DND-41 (cell line): ENCODE measurements at regions not wholly inside any gene's neighbourhood (a gene's known extent, or its start where the extent isn't known, plus 50 kb on each side); places are given as distances from the start of the nearest gene placed in this dataset.

ENCODE experiments used
- ATAC-seq: fragments of 200-7000 bp; cut with Tn5 transposase; 3 replicates; pipeline ENCODE4 v1.9.1; 2021; ENCODE audit warnings: low read depth; ENCODE audit not compliant: insufficient read depth
- DNase-seq: peaks from one replicate; pipeline ENCODE4 v3.0.0-alpha.2; 2020
- H2AFZ ChIP-seq: 2 replicates; pipeline ENCODE4 v1.6.0; 2012; ENCODE audit warnings: low read depth, low read length
- H3K27ac ChIP-seq: 2 replicates; pipeline ENCODE4 v1.5.1; 2012; ENCODE audit warnings: low read length, inconsistent platforms
- H3K27me3 ChIP-seq: fragments of 200-600 bp; sonication (generic); 2 replicates; pipeline ENCODE4 v1.6.0; 2012; ENCODE audit warnings: low read length, mild to moderate bottlenecking, inconsistent platforms; ENCODE audit not compliant: insufficient read depth, poor library complexity
- H3K36me3 ChIP-seq: 2 replicates; pipeline ENCODE4 v1.5.1; 2012; ENCODE audit warnings: low read length, inconsistent platforms; ENCODE audit not compliant: insufficient read depth
- H3K4me1 ChIP-seq: 2 replicates; pipeline ENCODE4 v1.5.1; 2012; ENCODE audit warnings: mild to moderate bottlenecking, low read length; ENCODE audit not compliant: insufficient read depth
- H3K4me2 ChIP-seq: 2 replicates; pipeline ENCODE4 v1.6.0; 2012; ENCODE audit warnings: mild to moderate bottlenecking, moderate library complexity, low read length, inconsistent platforms; ENCODE audit not compliant: insufficient read depth
- H3K4me3 ChIP-seq, 2 experiments: fragments of 200-600 bp in 1 of 2; shearing (Covaris generic) in 1 of 2; 2 replicates each; pipeline ENCODE4 v1.5.1; 2012 to 2016; ENCODE audit warnings: inconsistent platforms in 2 of 2, low read length in 2 of 2, mild to moderate bottlenecking in 2 of 2, low read depth in 1 of 2, moderate library complexity in 1 of 2
- H3K79me2 ChIP-seq: 2 replicates; pipeline ENCODE4 v1.6.0; 2012; ENCODE audit warnings: low read length, inconsistent platforms; ENCODE audit not compliant: insufficient read depth
- H3K9ac ChIP-seq: 2 replicates; pipeline ENCODE4 v1.6.0; 2012; ENCODE audit warnings: low read depth, mild to moderate bottlenecking, inconsistent platforms, low read length, moderate library complexity
- H3K9me3 ChIP-seq: 2 replicates; pipeline ENCODE4 v1.5.1; 2012; ENCODE audit warnings: low read length, moderate library complexity, mild to moderate bottlenecking, inconsistent platforms; ENCODE audit not compliant: insufficient read depth, severe bottlenecking
- H4K20me1 ChIP-seq: 2 replicates; pipeline ENCODE4 v1.6.0; 2012; ENCODE audit warnings: low read length; ENCODE audit not compliant: insufficient read depth
- EZH2 ChIP-seq: IDR thresholded peaks from 3 replicates; pipeline ENCODE4 v1.6.1; 2012; ENCODE audit warnings: borderline replicate concordance, low read depth, mild to moderate bottlenecking, moderate library complexity, low read length, inconsistent platforms; ENCODE audit not compliant: severe bottlenecking
- TF ChIP-seq, protein P1 (sequence below): IDR thresholded peaks from 2 replicates; pipeline ENCODE4 v1.5.1; 2012; ENCODE audit warnings: borderline replicate concordance, low read length, moderate library complexity, mild to moderate bottlenecking; ENCODE audit not compliant: poor library complexity, severe bottlenecking; ENCODE audit errors: extremely low read depth

DNA sequence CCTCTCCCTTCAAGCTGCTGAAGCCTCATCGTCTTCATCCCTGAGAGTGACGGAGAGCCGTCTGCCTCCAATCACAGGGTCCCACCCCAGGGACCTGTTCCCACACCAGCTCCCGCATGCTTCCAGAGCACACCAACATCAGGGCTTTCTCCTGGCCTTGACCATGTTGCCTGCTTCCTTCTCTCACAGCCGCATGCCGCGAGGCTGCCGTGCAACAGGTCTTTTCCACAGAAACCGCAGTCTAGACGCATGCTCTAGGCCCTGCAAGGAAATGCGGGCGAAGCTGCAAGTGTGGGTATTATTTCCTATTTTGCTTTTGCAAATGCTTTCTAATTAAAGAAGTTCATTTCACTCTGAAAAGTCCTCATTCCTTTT is 277.8 kb downstream of the EIPR1 start:
- Histone ChIP-seq H3K27me3 (no peaks in the 10 kb centered on the region), H4K20me1 (no peaks in the 10 kb centered on the region), H2AFZ (no peak overlapping the region), H3K4me2 (no peak overlapping the region), H3K4me1 (no peaks in the 10 kb centered on the region), H3K79me2 (no peaks in the 10 kb centered on the region), H3K9me3 (no peaks in the 10 kb centered on the region), H3K36me3 (no peaks in the 10 kb centered on the region), H3K27ac (no peak overlapping the region), H3K4me3 (no peak overlapping the region), H3K9ac (no peak overlapping the region)
- no peak for DNase-seq
- ATAC-seq: no peak
- TF ChIP-seq, protein P1, sequence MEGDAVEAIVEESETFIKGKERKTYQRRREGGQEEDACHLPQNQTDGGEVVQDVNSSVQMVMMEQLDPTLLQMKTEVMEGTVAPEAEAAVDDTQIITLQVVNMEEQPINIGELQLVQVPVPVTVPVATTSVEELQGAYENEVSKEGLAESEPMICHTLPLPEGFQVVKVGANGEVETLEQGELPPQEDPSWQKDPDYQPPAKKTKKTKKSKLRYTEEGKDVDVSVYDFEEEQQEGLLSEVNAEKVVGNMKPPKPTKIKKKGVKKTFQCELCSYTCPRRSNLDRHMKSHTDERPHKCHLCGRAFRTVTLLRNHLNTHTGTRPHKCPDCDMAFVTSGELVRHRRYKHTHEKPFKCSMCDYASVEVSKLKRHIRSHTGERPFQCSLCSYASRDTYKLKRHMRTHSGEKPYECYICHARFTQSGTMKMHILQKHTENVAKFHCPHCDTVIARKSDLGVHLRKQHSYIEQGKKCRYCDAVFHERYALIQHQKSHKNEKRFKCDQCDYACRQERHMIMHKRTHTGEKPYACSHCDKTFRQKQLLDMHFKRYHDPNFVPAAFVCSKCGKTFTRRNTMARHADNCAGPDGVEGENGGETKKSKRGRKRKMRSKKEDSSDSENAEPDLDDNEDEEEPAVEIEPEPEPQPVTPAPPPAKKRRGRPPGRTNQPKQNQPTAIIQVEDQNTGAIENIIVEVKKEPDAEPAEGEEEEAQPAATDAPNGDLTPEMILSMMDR: no peak
- TF ChIP-seq EZH2: no peak

DNA sequence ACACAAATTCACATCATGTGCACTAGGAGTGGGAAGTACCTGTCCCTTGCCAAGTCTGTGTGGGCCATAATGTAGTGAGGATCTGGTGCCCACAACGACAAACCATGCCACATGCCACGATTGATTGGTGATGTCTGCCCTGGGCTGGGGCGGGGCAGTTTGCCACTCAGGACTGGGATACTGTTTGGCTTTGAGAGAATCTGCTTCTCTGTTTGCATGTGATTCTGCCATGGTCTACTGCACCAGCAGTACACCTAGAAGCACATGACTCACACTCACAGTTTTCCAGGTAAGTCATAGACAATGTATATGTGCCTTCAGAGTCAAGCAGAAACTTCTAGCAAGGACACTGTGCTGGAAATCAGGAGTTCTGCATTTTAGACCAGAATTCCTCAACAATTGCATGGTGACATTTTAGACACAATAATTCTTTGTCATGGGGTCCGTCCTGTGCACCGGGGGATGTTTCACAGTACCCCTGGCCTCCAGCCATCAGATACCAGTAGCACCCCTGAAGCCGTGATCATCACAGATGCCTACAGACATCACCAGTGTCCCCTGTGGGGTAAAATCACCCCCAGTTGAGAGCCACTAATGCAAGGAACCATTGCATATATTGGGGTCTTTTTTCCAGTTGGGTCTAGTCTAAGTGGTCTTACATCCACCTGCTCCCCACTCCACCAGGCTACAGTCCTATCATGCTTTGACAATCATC is 278.3 kb downstream of the EIPR1 start:
- TF ChIP-seq, protein P1: no peak
- no peak for TF ChIP-seq EZH2
- Histone ChIP-seq H3K9me3 (no peaks in the 10 kb centered on the region), H4K20me1 (no peaks in the 10 kb centered on the region), H3K27ac (no peak overlapping the region), H3K9ac (no peak overlapping the region), H2AFZ (no peak overlapping the region), H3K4me1 (no peaks in the 10 kb centered on the region), H3K4me2 (no peak overlapping the region), H3K36me3 (no peaks in the 10 kb centered on the region), H3K4me3 (no peak overlapping the region), H3K27me3 (no peaks in the 10 kb centered on the region), H3K79me2 (no peaks in the 10 kb centered on the region)
- ATAC-seq (no peak), DNase-seq (no peak)

DNA sequence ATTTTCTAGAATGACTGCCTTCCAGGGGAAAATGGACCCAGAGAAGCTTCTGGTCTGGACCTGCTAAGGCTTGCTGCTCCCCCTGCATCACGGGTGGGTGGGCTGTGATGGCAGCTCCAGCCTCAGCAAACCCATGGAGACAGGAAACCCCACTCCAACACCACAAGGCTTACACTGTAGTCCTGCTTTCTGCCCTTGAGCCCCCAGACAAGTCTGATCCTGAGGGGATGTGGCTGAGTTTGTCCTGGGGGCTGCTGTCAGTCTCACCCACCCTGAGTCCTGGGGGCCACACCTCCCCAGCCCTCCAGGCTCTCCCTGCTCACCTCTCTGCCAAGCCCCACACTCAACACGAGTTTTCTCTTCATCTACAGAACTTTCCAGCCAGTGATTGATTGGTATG is 279.4 kb downstream of the EIPR1 start:
- H2AFZ ChIP-seq: no peak overlapping the region
- no peak overlapping the region for H3K9ac ChIP-seq
- H3K27me3 ChIP-seq: no peaks in the 10 kb centered on the region
- no peaks in the 10 kb centered on the region for H3K36me3 ChIP-seq
- H3K4me1 ChIP-seq: no peaks in the 10 kb centered on the region
- no peak overlapping the region for H3K27ac ChIP-seq
- ATAC-seq (no peak), DNase-seq (no peak)
- H3K4me2 ChIP-seq: no peak overlapping the region
- no peaks in the 10 kb centered on the region for H3K9me3 ChIP-seq
- no peaks in the 10 kb centered on the region for H4K20me1 ChIP-seq
- H3K79me2 ChIP-seq: no peaks in the 10 kb centered on the region
- TF ChIP-seq, protein P1: no peak
- no peak for TF ChIP-seq EZH2
- no peak overlapping the region for H3K4me3 ChIP-seq

DNA sequence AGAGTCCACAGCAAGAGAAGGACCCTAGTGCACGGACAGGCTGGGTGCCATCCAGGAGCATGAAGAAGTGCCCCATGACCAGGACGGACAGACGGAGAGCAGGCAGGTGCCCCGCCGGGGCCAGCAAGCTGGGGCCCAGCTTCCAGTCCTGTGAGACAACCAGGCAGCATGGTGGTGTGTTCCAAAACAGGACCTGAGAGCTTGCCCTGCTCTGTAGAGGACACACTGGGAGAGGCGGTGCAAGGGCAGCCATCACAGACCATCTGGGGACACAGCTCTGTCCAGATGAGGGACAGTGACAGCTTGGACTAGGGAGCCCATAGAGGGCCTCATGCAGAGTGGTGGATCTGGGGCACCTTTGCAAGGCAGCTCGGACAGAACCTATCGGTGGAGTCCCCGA is 279.8 kb downstream of the EIPR1 start:
- no peak overlapping the region for H3K9ac ChIP-seq
- DNase-seq: no peak
- H3K4me3 ChIP-seq: no peak overlapping the region
- no peaks in the 10 kb centered on the region for H3K4me1 ChIP-seq
- TF ChIP-seq EZH2: no peak
- TF ChIP-seq, protein P1: no peak
- H4K20me1 ChIP-seq: no peaks in the 10 kb centered on the region
- H3K36me3 ChIP-seq: no peaks in the 10 kb centered on the region
- ATAC-seq: no peak
- H3K27me3 ChIP-seq: no peaks in the 10 kb centered on the region
- no peak overlapping the region for H3K4me2 ChIP-seq
- H3K27ac ChIP-seq: no peak overlapping the region
- H3K9me3 ChIP-seq: no peaks in the 10 kb centered on the region
- no peaks in the 10 kb centered on the region for H3K79me2 ChIP-seq
- H2AFZ ChIP-seq: no peak overlapping the region
